ENCODE measurements at regions not wholly inside any gene's neighbourhood (a gene's known extent, or its start where the extent isn't known, plus 50 kb on each side); places are given as distances from the start of the nearest gene placed in this dataset.

DNA sequence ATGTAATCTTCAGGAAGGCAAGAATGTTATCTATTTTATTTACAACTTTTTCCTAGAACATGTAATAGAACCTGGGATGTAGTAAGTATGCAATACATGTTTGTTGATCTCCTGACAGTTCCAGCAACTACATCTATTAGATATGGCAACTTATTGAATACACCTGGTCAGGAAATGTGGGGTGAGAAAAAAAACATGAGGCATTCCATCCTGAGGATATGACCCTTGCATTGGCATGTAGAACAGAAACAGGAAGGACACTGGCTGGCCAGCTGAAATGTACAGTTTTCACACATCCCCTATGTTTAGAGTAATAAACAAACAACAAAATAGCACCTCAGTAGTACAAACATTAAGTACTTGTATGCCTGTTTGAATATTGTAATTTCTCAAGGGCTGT is 272.6 kb upstream of the NT5C1B start:
- TF ChIP-seq, protein P1, sequence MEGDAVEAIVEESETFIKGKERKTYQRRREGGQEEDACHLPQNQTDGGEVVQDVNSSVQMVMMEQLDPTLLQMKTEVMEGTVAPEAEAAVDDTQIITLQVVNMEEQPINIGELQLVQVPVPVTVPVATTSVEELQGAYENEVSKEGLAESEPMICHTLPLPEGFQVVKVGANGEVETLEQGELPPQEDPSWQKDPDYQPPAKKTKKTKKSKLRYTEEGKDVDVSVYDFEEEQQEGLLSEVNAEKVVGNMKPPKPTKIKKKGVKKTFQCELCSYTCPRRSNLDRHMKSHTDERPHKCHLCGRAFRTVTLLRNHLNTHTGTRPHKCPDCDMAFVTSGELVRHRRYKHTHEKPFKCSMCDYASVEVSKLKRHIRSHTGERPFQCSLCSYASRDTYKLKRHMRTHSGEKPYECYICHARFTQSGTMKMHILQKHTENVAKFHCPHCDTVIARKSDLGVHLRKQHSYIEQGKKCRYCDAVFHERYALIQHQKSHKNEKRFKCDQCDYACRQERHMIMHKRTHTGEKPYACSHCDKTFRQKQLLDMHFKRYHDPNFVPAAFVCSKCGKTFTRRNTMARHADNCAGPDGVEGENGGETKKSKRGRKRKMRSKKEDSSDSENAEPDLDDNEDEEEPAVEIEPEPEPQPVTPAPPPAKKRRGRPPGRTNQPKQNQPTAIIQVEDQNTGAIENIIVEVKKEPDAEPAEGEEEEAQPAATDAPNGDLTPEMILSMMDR (IDR thresholded peaks at IDR 0.05; ENCODE audit: low read length, missing control alignments) = no peak
- peak; percentile 24 for DNase-seq (ENCODE audit: low read depth)
- H3K4me3 ChIP-seq (replicated peaks; ENCODE audit: low read depth, low read length) = no peak overlapping the region

DNA sequence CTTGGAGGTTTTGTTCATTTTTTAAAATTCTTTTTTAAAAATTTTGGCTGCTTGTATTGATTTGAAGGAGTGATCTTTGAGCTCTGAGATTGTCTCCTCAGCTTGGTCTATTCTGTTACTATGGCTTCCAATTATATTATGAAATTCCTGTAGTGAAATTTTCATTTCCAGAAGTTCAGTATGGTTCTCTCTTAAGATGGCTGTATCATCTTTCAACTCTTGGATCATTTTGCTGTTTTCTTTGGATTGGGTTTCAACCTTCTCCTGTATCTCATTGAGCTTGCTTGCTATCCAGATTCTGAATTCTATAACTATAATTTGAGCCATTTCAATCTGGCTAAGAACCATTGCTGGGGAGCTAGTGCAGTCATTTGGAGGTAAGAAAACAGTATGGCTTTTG is 270.8 kb upstream of the NT5C1B start:
- no peak for DNase-seq (ENCODE audit: low read depth)
- TF ChIP-seq, protein P1 (IDR thresholded peaks at IDR 0.05; ENCODE audit: low read length, missing control alignments) = no peak
- H3K4me3 ChIP-seq (replicated peaks; ENCODE audit: low read depth, low read length) = no peak overlapping the region

DNA sequence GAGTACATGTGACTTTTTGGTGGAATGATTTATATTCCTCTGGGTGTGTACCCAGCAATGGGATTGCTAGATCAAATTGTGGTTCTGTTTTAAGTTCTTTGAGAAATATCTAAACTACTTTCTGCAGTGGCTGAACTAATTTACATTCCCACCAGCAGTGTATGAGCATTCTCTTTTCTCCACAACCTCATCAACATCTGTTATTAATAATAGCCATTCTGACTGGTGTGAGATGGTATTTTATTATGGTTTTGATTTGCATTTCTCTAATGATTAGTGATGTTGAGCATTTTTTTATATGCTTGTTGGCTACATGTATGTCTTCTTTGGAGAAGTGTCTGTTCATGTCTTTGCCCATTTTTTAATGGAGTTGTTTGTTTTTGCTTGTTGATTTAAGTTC is 267.4 kb upstream of the NT5C1B start:
- no peak overlapping the region for H3K4me3 ChIP-seq (replicated peaks; ENCODE audit: low read depth, low read length)
- DNase-seq (ENCODE audit: low read depth) = no peak
- TF ChIP-seq, protein P1 (IDR thresholded peaks at IDR 0.05; ENCODE audit: low read length, missing control alignments) = no peak

DNA sequence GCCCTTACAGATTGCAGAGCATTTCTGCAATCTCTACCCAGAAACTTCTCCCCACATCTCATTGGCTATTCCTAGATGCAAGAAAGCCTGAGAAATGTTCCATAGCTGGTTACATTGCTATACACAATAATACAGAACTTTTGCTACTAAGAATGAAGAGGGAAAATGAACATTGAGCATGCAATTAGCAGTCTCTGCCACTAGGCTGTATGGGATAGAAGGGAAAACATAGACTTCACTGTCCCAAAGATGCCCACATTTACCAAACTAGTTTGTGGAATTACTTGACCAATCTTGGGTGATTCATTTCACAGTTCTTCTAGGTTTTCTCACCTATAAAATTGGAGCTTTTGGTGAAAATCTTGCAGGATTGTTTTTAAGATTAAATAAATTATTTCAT is 265.7 kb upstream of the NT5C1B start:
- no peak overlapping the region for H3K4me3 ChIP-seq (replicated peaks; ENCODE audit: low read depth, low read length)
- DNase-seq (ENCODE audit: low read depth) = peak; percentile 38
- TF ChIP-seq, protein P1 (IDR thresholded peaks at IDR 0.05; ENCODE audit: low read length, missing control alignments) = peak; percentile 61

DNA sequence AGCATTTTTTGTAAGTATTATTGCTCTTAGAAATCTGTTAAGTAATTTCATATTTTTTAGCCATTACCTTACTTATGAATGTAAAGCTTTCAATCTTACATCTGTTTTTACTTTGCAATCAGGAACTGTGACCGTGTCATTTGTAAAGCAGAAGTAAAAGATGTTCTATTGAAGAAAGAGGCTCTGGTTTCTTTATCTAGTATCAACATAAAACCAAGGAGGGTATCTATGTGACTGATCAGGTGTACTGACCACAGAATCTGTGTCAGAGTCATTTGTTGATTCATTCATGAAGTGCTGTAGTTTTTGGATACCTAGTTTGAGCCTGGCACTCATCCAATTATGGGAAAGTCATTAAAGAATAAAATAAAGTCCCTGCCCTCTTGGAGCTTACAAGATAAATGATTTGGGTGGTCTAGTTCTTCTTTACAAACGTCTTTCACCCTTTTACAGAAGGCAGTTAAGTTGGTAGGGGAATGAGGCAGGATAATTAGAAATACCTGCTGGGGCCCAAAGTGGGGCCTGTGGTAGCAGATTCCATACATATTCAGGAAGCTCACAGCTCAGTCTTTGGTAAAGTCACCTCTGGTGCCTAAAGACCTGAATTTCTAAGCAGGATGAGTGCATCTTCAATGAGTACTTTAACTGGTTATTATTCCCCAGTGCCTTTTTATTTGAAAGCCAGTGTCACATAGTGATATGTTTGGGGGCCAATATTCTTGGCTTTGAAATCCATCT is 260.6 kb upstream of the NT5C1B start:
- DNase-seq (ENCODE audit: low read depth) = no peak
- no peak overlapping the region for H3K4me3 ChIP-seq (replicated peaks; ENCODE audit: low read depth, low read length)
- TF ChIP-seq, protein P1 (IDR thresholded peaks at IDR 0.05; ENCODE audit: low read length, missing control alignments) = no peak

DNA sequence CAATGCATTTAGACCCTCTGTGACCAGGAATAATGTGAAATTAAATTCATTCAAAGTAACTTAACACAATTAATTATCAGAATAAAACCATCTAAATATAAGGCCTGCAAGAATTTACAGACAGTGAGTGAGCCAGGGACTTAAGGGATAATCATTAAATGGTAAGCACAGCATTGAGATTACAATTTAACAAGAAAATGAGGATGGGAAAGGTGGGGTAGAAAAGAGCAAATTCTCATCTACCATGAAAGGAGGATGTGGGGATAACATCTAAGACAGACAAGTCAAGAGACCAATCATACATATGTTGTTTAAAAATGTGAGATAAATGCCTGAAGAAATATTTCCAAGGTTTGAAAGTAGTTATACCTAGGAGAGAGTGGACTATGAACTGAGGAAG is 259.3 kb upstream of the NT5C1B start:
- TF ChIP-seq, protein P1 (IDR thresholded peaks at IDR 0.05; ENCODE audit: low read length, missing control alignments) = no peak
- no peak for DNase-seq (ENCODE audit: low read depth)
- no peak overlapping the region for H3K4me3 ChIP-seq (replicated peaks; ENCODE audit: low read depth, low read length)

DNA sequence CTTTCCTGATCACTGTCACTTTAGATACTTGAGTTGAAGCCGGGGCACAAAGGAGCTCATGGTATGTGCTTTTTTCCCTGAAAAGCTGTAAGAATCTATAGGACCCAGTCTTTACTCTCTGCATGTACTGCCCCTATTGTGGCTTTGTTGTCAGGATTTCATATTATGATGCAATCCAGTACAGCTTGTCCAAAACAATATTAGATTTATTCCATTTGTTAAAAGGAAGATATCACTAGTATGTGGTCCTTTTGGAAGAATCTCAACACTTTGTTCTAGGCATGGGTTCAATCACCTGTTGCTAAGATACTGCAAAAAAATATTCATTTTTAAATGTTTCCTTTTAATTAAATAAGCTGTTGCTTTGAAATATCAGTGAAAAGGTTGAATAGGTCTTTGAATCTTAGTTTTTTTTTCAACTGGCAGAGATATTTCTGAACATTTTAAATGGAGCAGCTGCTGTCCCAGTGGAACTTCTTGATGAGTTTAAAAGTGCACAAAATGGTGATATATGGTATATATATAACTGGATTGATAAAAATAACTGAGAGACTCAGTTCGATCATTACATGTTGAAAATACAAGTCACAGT is 256.6 kb upstream of the NT5C1B start:
- peak; percentile 66 for DNase-seq (ENCODE audit: low read depth)
- TF ChIP-seq, protein P1 (IDR thresholded peaks at IDR 0.05; ENCODE audit: low read length, missing control alignments) = no peak
- no peak overlapping the region for H3K4me3 ChIP-seq (replicated peaks; ENCODE audit: low read depth, low read length)

Data from fibroblast of pulmonary artery (primary cell).